ENCODE measurements at regions not wholly inside any gene's neighbourhood (a gene's known extent, or its start where the extent isn't known, plus 50 kb on each side); places are given as distances from the start of the nearest gene placed in this dataset.

DNA sequence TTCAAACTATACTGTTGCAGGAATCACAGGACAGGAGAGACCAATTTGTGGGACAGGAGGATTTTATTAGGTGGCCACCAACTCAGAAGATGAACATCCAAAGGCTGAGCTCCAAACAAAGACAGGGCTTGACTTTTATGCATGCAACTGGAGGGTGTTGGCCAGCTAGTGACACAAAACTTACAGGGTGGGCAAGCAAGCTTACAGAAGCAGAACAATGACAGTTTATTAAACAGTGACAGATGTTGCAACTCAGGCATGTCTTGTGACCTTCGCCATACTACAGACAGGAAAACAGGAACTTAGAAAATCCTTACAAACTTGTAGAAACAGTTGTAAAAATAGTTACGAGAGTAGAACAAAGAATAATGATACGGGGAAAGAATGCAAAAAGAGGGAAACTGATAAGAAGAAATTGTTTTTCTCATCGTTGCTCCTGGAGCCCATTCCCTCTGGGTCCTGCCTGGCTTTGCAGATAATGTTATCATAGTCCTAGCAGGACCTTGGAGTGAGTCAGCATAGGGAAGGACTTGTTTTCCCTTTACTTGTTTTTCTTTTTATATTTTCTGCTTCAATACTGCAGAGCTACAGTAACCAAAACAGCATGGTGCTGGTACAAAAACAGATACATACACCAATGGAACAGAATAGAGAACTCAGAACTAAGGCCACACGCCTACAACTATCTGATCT lies 2083.0 kb upstream of the ACO1 start:
- no peaks in the 10 kb centered on the region for H3K36me3 ChIP-seq (ENCODE audit: control insufficient read depth in 4 of 4, insufficient read depth in 4 of 4, low read length in 3 of 4)
- H3K4me3 ChIP-seq (ENCODE audit: control insufficient read depth in 1 of 7, extremely low read depth in 1 of 7, insufficient read depth in 4 of 7, low read depth in 2 of 7, low read length in 6 of 7), result no peak overlapping the region
- H3K27ac ChIP-seq (ENCODE audit: insufficient read depth in 1 of 2, low read depth in 1 of 2, low read length in 2 of 2, poor library complexity in 1 of 2, severe bottlenecking in 2 of 2), result no peak overlapping the region
- DNase-seq, result peak in 2 of 3 donors; percentile 48 to 60
- H3K27me3 ChIP-seq (replicated peaks in 2 of 5; ENCODE audit: control insufficient read depth in 4 of 5, insufficient read depth in 5 of 5, low read length in 4 of 5), result no peaks in the 10 kb centered on the region
- H3K9me3 ChIP-seq (ENCODE audit: control extremely low read depth in 1 of 5, control insufficient read depth in 4 of 5, insufficient read depth in 2 of 5, low read depth in 1 of 5, low read length in 4 of 5), result peaks cover 0 to 3% (median 0%) of the 10 kb centered on the region in 5 experiments
- peaks cover 0 to 14% (median under 1%) of the 10 kb centered on the region in 4 experiments for H3K4me1 ChIP-seq (ENCODE audit: control extremely low read depth in 1 of 4, control insufficient read depth in 4 of 4, insufficient read depth in 4 of 4, low read length in 3 of 4)
- ChIA-PET POLR2A (no interaction called here), CTCF (no interaction called here)
- WGBS (ENCODE audit: insufficient coverage), result 13% methylated on average over 4 of the region's 5 CpGs

DNA sequence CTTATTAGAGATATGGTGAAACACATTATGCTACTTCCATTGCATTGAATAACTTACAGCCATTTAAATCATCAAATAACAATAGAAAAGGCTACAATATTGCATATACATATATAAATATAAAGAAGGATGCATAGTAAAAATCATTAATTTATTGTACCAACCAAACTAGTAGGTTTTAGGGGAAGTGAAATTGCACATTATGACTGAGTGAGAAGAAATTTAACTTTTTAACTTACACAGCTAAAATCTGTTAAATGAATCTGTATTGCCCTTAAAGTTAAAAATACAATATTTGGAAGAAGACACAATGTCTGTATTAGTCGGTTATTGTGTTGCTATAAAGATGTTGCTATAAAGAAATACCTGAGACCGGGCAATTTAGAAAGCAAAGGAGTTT lies 2073.7 kb upstream of the ACO1 start:
- H3K9me3 ChIP-seq (ENCODE audit: control extremely low read depth in 1 of 5, control insufficient read depth in 4 of 5, insufficient read depth in 2 of 5, low read depth in 1 of 5, low read length in 4 of 5), result peaks cover 0 to under 1% (median 0%) of the 10 kb centered on the region in 5 experiments
- ChIA-PET CTCF (no interaction called here), POLR2A (no interaction called here)
- WGBS (ENCODE audit: insufficient coverage), result no CpG with 5 or more reads among the region's 2 CpGs
- H3K27ac ChIP-seq (ENCODE audit: insufficient read depth in 1 of 2, low read depth in 1 of 2, low read length in 2 of 2, poor library complexity in 1 of 2, severe bottlenecking in 2 of 2), result no peak overlapping the region
- no peaks in the 10 kb centered on the region for H3K4me1 ChIP-seq (ENCODE audit: control extremely low read depth in 1 of 4, control insufficient read depth in 4 of 4, insufficient read depth in 4 of 4, low read length in 3 of 4)
- H3K27me3 ChIP-seq (replicated peaks in 2 of 5; ENCODE audit: control insufficient read depth in 4 of 5, insufficient read depth in 5 of 5, low read length in 4 of 5), result no peaks in the 10 kb centered on the region
- no peak for DNase-seq
- no peak overlapping the region for H3K4me3 ChIP-seq (ENCODE audit: control insufficient read depth in 1 of 7, extremely low read depth in 1 of 7, insufficient read depth in 4 of 7, low read depth in 2 of 7, low read length in 6 of 7)
- no peaks in the 10 kb centered on the region for H3K36me3 ChIP-seq (ENCODE audit: control insufficient read depth in 4 of 4, insufficient read depth in 4 of 4, low read length in 3 of 4)

DNA sequence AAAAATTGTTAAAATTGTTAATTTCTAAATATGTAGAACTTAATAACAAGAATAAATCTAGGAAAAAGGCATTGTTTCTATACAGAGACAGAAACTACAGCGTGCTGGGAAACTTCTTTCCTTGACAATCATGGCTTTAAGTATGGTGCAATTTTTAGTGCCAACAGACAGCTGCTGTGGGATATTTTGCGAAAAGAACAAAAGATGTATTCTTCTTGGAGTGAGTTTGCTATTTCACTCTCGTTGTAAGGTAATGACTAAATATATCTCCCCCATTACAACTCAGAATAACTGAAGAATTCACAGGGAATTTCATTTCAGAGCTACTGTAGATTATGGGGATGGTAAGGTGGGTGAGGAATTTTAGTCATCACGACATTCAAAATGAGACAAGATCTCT lies 2055.0 kb upstream of the ACO1 start:
- no peaks in the 10 kb centered on the region for H3K4me1 ChIP-seq (ENCODE audit: control extremely low read depth in 1 of 4, control insufficient read depth in 4 of 4, insufficient read depth in 4 of 4, low read length in 3 of 4)
- H3K27me3 ChIP-seq (replicated peaks in 2 of 5; ENCODE audit: control insufficient read depth in 4 of 5, insufficient read depth in 5 of 5, low read length in 4 of 5), result no peaks in the 10 kb centered on the region
- WGBS (ENCODE audit: insufficient coverage), result 88% methylated on average over 1 of the region's 4 CpGs
- ChIA-PET CTCF (no interaction called here), POLR2A (no interaction called here)
- H3K27ac ChIP-seq (ENCODE audit: insufficient read depth in 1 of 2, low read depth in 1 of 2, low read length in 2 of 2, poor library complexity in 1 of 2, severe bottlenecking in 2 of 2), result no peak overlapping the region
- no peak overlapping the region for H3K4me3 ChIP-seq (ENCODE audit: control insufficient read depth in 1 of 7, extremely low read depth in 1 of 7, insufficient read depth in 4 of 7, low read depth in 2 of 7, low read length in 6 of 7)
- H3K36me3 ChIP-seq (ENCODE audit: control insufficient read depth in 4 of 4, insufficient read depth in 4 of 4, low read length in 3 of 4), result no peaks in the 10 kb centered on the region
- no peaks in the 10 kb centered on the region for H3K9me3 ChIP-seq (ENCODE audit: control extremely low read depth in 1 of 5, control insufficient read depth in 4 of 5, insufficient read depth in 2 of 5, low read depth in 1 of 5, low read length in 4 of 5)
- no peak for DNase-seq

DNA sequence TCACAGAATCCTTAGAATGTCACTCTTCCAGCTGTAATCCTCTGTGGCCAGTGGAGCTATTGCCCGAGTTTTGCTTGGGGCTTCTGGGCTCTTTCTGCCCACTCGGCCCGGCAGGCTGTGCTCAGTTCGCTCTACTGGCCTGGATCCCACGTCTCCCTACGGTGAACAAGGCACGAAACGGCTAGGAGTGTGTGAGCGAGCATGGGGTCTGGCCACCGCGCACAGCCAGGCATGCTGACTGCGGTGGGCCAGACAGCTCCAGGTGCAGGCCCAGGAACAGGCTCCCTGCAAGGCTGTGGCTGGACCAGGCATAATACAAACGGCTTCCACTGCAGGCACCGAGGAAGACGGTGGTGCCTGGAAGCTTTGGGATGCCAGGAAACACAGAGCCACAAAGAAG lies 2035.5 kb upstream of the ACO1 start:
- DNase-seq, result no peak
- no peak overlapping the region for H3K4me3 ChIP-seq (ENCODE audit: control insufficient read depth in 1 of 7, extremely low read depth in 1 of 7, insufficient read depth in 4 of 7, low read depth in 2 of 7, low read length in 6 of 7)
- H3K27me3 ChIP-seq (replicated peaks in 2 of 5; ENCODE audit: control insufficient read depth in 4 of 5, insufficient read depth in 5 of 5, low read length in 4 of 5), result no peaks in the 10 kb centered on the region
- ChIA-PET POLR2A (no interaction called here), CTCF (no interaction called here)
- no peaks in the 10 kb centered on the region for H3K9me3 ChIP-seq (ENCODE audit: control extremely low read depth in 1 of 5, control insufficient read depth in 4 of 5, insufficient read depth in 2 of 5, low read depth in 1 of 5, low read length in 4 of 5)
- H3K36me3 ChIP-seq (ENCODE audit: control insufficient read depth in 4 of 4, insufficient read depth in 4 of 4, low read length in 3 of 4), result no peaks in the 10 kb centered on the region
- H3K4me1 ChIP-seq (ENCODE audit: control extremely low read depth in 1 of 4, control insufficient read depth in 4 of 4, insufficient read depth in 4 of 4, low read length in 3 of 4), result no peaks in the 10 kb centered on the region
- 97% methylated on average over 15 of the region's 15 CpGs for WGBS (ENCODE audit: insufficient coverage)
- H3K27ac ChIP-seq (ENCODE audit: insufficient read depth in 1 of 2, low read depth in 1 of 2, low read length in 2 of 2, poor library complexity in 1 of 2, severe bottlenecking in 2 of 2), result no peak overlapping the region

DNA sequence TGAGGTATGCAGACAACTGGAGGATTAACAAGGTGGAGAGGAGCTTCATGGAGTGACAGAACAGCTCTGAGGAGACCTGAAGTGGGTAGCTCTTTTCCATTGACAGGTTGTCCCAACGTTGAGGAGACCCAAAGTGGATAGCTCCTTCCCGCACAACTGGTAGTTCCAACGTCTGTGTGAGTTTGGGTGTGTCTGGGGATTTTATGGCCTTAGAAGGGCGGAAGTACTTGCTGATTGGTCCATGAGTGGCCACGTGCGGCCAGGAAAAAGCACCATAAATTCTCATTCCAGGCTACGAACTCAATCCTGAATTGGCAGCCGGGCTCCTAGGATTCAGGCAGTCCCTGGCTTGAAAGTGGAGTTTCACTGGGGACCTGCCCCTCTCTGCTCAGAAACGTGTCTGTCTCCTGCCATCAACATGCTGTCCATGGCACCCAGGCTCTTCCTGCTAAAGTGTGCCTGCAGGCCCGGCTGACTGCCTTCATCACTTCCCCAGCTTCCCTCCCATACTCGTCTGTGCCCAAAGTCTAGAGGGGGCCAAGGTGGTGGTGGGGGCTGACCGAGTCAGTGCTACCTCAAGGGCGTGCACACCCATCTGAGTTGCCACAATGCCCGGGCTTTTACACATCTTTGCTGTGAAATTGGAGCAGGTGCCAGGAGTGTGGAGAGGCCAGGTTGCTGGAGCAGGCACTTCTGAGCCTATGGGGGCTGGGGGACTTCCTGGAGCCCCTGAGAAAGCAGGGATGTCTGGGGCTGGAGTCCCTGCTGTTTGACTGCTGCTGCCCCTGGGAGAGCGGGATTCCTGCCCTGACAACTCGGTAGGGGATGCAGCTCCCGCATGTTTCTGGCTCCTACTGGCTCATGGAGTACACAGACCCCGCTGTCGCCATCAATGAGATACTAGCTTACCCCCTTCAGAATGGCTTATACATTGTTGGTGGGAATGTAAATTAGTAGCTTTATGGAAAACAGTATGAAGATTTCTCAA lies 2034.6 kb upstream of the ACO1 start:
- Histone ChIP-seq H3K27me3 (replicated peaks in 2 of 5; ENCODE audit: control insufficient read depth in 4 of 5, insufficient read depth in 5 of 5, low read length in 4 of 5) (no peaks in the 10 kb centered on the region), H3K4me3 (ENCODE audit: control insufficient read depth in 1 of 7, extremely low read depth in 1 of 7, insufficient read depth in 4 of 7, low read depth in 2 of 7, low read length in 6 of 7) (no peak overlapping the region), H3K9me3 (ENCODE audit: control extremely low read depth in 1 of 5, control insufficient read depth in 4 of 5, insufficient read depth in 2 of 5, low read depth in 1 of 5, low read length in 4 of 5) (no peaks in the 10 kb centered on the region), H3K27ac (ENCODE audit: insufficient read depth in 1 of 2, low read depth in 1 of 2, low read length in 2 of 2, poor library complexity in 1 of 2, severe bottlenecking in 2 of 2) (no peak overlapping the region), H3K4me1 (ENCODE audit: control extremely low read depth in 1 of 4, control insufficient read depth in 4 of 4, insufficient read depth in 4 of 4, low read length in 3 of 4) (no peaks in the 10 kb centered on the region), H3K36me3 (ENCODE audit: control insufficient read depth in 4 of 4, insufficient read depth in 4 of 4, low read length in 3 of 4) (no peaks in the 10 kb centered on the region)
- ChIA-PET POLR2A (no interaction called here), CTCF (no interaction called here)
- 92% methylated on average over 19 of the region's 19 CpGs for WGBS (ENCODE audit: insufficient coverage)
- no peak for DNase-seq

DNA sequence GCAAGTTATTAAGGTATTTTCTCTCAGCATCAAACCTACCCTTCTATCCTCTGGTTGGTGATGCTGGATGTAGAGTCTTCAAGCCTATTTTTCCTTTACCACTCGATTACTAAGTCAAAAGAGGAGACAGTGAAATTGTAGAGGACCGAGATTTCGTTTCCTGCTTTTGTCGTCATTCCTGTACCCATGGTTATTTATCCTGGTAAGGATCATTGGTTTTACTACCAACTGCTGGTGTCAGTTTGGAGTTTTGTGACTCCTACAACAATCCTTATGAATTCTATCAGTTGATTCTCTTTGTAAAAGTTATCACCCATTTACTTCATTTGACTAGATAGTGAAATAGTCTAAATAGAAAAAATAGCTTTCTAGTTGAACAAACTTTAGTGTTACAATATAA lies 2028.2 kb upstream of the ACO1 start:
- CTCF ChIA-PET, result no interaction called here

DNA sequence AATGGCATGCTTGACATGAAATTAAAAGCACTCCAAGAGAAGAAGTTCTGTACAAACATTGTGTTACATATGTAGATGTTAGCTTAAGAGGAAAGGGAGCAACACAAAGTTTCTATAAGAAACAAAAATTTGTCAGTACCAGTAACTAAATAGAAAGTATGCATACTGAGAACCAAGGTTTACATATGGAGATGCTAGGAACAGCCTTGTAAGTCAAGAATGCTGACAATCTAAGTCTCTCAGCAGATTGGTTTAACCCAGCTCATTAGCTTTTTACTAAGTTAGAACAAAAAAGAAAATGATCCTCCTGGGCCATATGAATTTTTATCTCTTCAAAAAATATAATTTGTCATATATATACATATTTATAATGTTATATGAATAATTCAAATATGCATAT lies 2022.1 kb upstream of the ACO1 start:
- no peaks in the 10 kb centered on the region for H3K9me3 ChIP-seq (ENCODE audit: control extremely low read depth in 1 of 5, control insufficient read depth in 4 of 5, insufficient read depth in 2 of 5, low read depth in 1 of 5, low read length in 4 of 5)
- no peaks in the 10 kb centered on the region for H3K4me1 ChIP-seq (ENCODE audit: control extremely low read depth in 1 of 4, control insufficient read depth in 4 of 4, insufficient read depth in 4 of 4, low read length in 3 of 4)
- CTCF ChIA-PET, result no interaction called here

More for the DNA sequence above, 2028.2 kb upstream of the ACO1 start:
- no peaks in the 10 kb centered on the region for H3K4me1 ChIP-seq (ENCODE audit: control extremely low read depth in 1 of 4, control insufficient read depth in 4 of 4, insufficient read depth in 4 of 4, low read length in 3 of 4)
- H3K4me3 ChIP-seq (ENCODE audit: control insufficient read depth in 1 of 7, extremely low read depth in 1 of 7, insufficient read depth in 4 of 7, low read depth in 2 of 7, low read length in 6 of 7), result no peak overlapping the region
- no peak overlapping the region for H3K27ac ChIP-seq (ENCODE audit: insufficient read depth in 1 of 2, low read depth in 1 of 2, low read length in 2 of 2, poor library complexity in 1 of 2, severe bottlenecking in 2 of 2)
- WGBS (ENCODE audit: insufficient coverage), result 100% methylated on average over 2 of the region's 4 CpGs
- H3K36me3 ChIP-seq (ENCODE audit: control insufficient read depth in 4 of 4, insufficient read depth in 4 of 4, low read length in 3 of 4), result no peaks in the 10 kb centered on the region
- DNase-seq, result no peak
- no peaks in the 10 kb centered on the region for H3K27me3 ChIP-seq (replicated peaks in 2 of 5; ENCODE audit: control insufficient read depth in 4 of 5, insufficient read depth in 5 of 5, low read length in 4 of 5)
- H3K9me3 ChIP-seq (ENCODE audit: control extremely low read depth in 1 of 5, control insufficient read depth in 4 of 5, insufficient read depth in 2 of 5, low read depth in 1 of 5, low read length in 4 of 5), result no peaks in the 10 kb centered on the region
- POLR2A ChIA-PET, result no interaction called here

More for the DNA sequence above, 2022.1 kb upstream of the ACO1 start:
- H3K4me3 ChIP-seq (ENCODE audit: control insufficient read depth in 1 of 7, extremely low read depth in 1 of 7, insufficient read depth in 4 of 7, low read depth in 2 of 7, low read length in 6 of 7), result no peak overlapping the region
- no peak overlapping the region for H3K27ac ChIP-seq (ENCODE audit: insufficient read depth in 1 of 2, low read depth in 1 of 2, low read length in 2 of 2, poor library complexity in 1 of 2, severe bottlenecking in 2 of 2)
- no peaks in the 10 kb centered on the region for H3K36me3 ChIP-seq (ENCODE audit: control insufficient read depth in 4 of 4, insufficient read depth in 4 of 4, low read length in 3 of 4)
- POLR2A ChIA-PET, result no interaction called here
- no peak for DNase-seq
- no peaks in the 10 kb centered on the region for H3K27me3 ChIP-seq (replicated peaks in 2 of 5; ENCODE audit: control insufficient read depth in 4 of 5, insufficient read depth in 5 of 5, low read length in 4 of 5)
